ENCODE measurements at regions not wholly inside any gene's neighbourhood (a gene's known extent, or its start where the extent isn't known, plus 50 kb on each side); places are given as distances from the start of the nearest gene placed in this dataset.

DNA sequence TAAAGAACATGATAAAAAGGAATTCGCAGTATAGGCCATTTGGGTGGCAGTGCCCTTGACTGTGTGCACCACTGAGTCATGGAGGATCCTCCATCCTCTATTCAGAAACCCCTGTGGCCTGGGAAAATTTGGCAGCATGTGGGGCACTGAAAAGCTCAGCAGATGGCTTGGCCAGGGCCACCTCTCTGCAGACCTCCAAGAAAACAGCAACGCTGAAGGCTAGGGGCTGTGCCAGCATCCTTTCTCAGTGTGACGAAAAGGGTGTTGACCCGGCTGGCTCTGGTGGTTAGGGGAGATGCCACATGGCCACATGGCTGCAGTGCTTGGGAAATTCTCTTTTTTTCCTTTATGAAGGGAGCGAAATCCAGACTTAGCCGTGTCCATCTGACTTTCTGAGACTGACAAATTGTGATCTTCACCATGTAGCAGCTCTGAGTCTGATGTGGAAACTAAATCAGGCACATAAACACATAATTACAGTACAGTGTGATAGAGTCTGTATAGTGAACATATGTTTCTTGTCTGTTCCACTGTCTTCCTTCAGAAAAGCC lies 178.0 kb downstream of the KCTD12 start:
- no peak for TF ChIP-seq EZH2phosphoT487 (IDR thresholded peaks at IDR 0.05; ENCODE audit: low read depth)
- TF ChIP-seq, protein P1, sequence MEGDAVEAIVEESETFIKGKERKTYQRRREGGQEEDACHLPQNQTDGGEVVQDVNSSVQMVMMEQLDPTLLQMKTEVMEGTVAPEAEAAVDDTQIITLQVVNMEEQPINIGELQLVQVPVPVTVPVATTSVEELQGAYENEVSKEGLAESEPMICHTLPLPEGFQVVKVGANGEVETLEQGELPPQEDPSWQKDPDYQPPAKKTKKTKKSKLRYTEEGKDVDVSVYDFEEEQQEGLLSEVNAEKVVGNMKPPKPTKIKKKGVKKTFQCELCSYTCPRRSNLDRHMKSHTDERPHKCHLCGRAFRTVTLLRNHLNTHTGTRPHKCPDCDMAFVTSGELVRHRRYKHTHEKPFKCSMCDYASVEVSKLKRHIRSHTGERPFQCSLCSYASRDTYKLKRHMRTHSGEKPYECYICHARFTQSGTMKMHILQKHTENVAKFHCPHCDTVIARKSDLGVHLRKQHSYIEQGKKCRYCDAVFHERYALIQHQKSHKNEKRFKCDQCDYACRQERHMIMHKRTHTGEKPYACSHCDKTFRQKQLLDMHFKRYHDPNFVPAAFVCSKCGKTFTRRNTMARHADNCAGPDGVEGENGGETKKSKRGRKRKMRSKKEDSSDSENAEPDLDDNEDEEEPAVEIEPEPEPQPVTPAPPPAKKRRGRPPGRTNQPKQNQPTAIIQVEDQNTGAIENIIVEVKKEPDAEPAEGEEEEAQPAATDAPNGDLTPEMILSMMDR (IDR thresholded peaks at IDR 0.05; ENCODE audit: low read depth, low read length), result no peak
